GM12891 (cell line): ENCODE measurements at regions not wholly inside any gene's neighbourhood (a gene's known extent, or its start where the extent isn't known, plus 50 kb on each side); places are given as distances from the start of the nearest gene placed in this dataset.

Experiments
- PAX5 ChIP-seq: IDR thresholded peaks from 2 replicates; pipeline ENCODE4 v1.6.1; 2011; ENCODE audit warnings: low read length, moderate library complexity, mild to moderate bottlenecking; ENCODE audit not compliant: insufficient read depth, severe bottlenecking
- POLR2A ChIP-seq: IDR thresholded peaks from 2 replicates; pipeline ENCODE4 v1.6.1; 2011; ENCODE audit warnings: low read depth, low read length, control low read depth
- POLR2AphosphoS5 ChIP-seq: IDR thresholded peaks from 2 replicates; pipeline ENCODE4 v1.6.1; 2011; ENCODE audit warnings: low read depth, low read length, control low read depth
- POU2F2 ChIP-seq: IDR thresholded peaks from 2 replicates; pipeline ENCODE4 v1.6.1; 2011; ENCODE audit warnings: low read depth, mild to moderate bottlenecking, control low read depth, low read length, moderate library complexity
- SPI1 ChIP-seq: IDR thresholded peaks from 2 replicates; pipeline ENCODE4 v1.6.1; 2011; ENCODE audit warnings: low read depth, low read length, control low read depth
- TAF1 ChIP-seq: IDR thresholded peaks from 2 replicates; pipeline ENCODE4 v1.6.1; 2011; ENCODE audit warnings: low read depth, low read length, control low read depth

DNA sequence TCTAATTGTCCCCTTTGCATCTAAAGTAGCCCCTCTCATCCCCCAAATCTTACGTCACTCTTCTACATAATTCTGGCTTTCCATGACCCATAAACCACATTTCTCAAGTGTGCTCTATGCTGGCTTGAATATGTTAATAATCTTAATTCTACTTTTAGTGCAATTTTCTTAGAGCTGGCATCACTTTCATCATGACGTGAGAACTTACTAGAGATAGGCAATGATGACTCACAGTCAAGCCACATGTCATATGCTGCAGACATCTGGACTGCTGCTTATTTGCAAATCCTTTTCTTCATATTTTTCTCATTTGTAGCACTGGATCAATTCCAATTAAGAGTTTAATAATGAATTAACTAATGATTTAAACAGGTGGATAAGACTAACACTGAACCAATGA is 260.7 kb upstream of the PRKCQ start:
- TF ChIP-seq POLR2AphosphoS5 (no peak), POLR2A (no peak), POU2F2 (no peak), SPI1 (no peak), TAF1 (no peak), PAX5 (no peak)
